IMR-90 (cell line): ENCODE measurements at regions not wholly inside any gene's neighbourhood (a gene's known extent, or its start where the extent isn't known, plus 50 kb on each side); places are given as distances from the start of the nearest gene placed in this dataset.
"Not testable (repeated sequence)": the region's sequence is repeated elsewhere in the genome, so short reads cannot be mapped to it uniquely, and the experiment has no call there.

Source experiments
- CTCF ChIP-seq: conservative IDR thresholded peaks from 2 replicates; pipeline ENCODE4 v1.5.1; 2012; ENCODE audit warnings: mild to moderate bottlenecking, low read depth, low read length, improper control_type of control experiment
- ELK1 ChIP-seq: fragments of 150-350 bp; IDR thresholded peaks from 2 replicates; pipeline ENCODE4 v1.6.1; 2016; ENCODE audit warnings: low read depth, mild to moderate bottlenecking, low read length, moderate library complexity, borderline replicate concordance
- FOS ChIP-seq: fragments of 150-350 bp; IDR thresholded peaks from 2 replicates; pipeline ENCODE4 v1.6.1; 2016; ENCODE audit warnings: low read depth, low read length
- MAFK ChIP-seq: IDR thresholded peaks from 2 replicates; pipeline ENCODE4 v1.6.1; 2012; ENCODE audit warnings: low read depth, low read length, improper control_type of control experiment
- MAZ ChIP-seq: IDR thresholded peaks from 2 replicates; pipeline ENCODE4 v1.6.1; 2012; ENCODE audit warnings: low read depth, mild to moderate bottlenecking, low read length, improper control_type of control experiment, moderate library complexity, borderline replicate concordance
- MXI1 ChIP-seq: IDR thresholded peaks from 2 replicates; pipeline ENCODE4 v1.6.1; 2012; ENCODE audit warnings: low read depth, mild to moderate bottlenecking, low read length, moderate library complexity, borderline replicate concordance
- NFE2L2 ChIP-seq: fragments of 150-350 bp; IDR thresholded peaks from 2 replicates; pipeline ENCODE4 v1.6.1; 2016; ENCODE audit warnings: low read depth, mild to moderate bottlenecking, low read length
- POLR2A ChIP-seq: IDR thresholded peaks from 2 replicates; pipeline ENCODE4 v1.6.1; 2012; ENCODE audit warnings: mild to moderate bottlenecking, low read depth, low read length
- RAD21 ChIP-seq: IDR thresholded peaks from 2 replicates; pipeline ENCODE4 v1.6.1; 2012; ENCODE audit warnings: low read length, improper control_type of control experiment
- SMC3 ChIP-seq: fragments of 150-350 bp; IDR thresholded peaks from 2 replicates; pipeline ENCODE4 v1.6.1; 2016; ENCODE audit warnings: low read depth, mild to moderate bottlenecking, antibody characterized with exemption, low read length, moderate library complexity
- USF2 ChIP-seq: fragments of 150-350 bp; IDR thresholded peaks from 2 replicates; pipeline ENCODE4 v1.6.1; 2017; ENCODE audit warnings: mild to moderate bottlenecking, antibody characterized with exemption, low read length, low read depth

GRCh38 chr15:22699881-22700280 is 86.6 kb upstream of the NIPA1 start:
- TF ChIP-seq CTCF, SMC3, POLR2A, RAD21, FOS, NFE2L2, USF2, MXI1, ELK1, MAZ, MAFK: not testable (repeated sequence)
